ENCODE measurements at regions not wholly inside any gene's neighbourhood (a gene's known extent, or its start where the extent isn't known, plus 50 kb on each side); places are given as distances from the start of the nearest gene placed in this dataset.

GRCh38 chr2:189265696-189266320 lies 86.2 kb upstream of the COL5A2 start:
- TF ChIP-seq GATA2 (IDR thresholded peaks at IDR 0.05; ENCODE audit: low read depth, low read length), result no peak
- TF ChIP-seq GATA3 (IDR thresholded peaks at IDR 0.05; ENCODE audit: low read depth, low read length), result no peak
